ENCODE measurements at regions not wholly inside any gene's neighbourhood (a gene's known extent, or its start where the extent isn't known, plus 50 kb on each side); places are given as distances from the start of the nearest gene placed in this dataset.

DNA sequence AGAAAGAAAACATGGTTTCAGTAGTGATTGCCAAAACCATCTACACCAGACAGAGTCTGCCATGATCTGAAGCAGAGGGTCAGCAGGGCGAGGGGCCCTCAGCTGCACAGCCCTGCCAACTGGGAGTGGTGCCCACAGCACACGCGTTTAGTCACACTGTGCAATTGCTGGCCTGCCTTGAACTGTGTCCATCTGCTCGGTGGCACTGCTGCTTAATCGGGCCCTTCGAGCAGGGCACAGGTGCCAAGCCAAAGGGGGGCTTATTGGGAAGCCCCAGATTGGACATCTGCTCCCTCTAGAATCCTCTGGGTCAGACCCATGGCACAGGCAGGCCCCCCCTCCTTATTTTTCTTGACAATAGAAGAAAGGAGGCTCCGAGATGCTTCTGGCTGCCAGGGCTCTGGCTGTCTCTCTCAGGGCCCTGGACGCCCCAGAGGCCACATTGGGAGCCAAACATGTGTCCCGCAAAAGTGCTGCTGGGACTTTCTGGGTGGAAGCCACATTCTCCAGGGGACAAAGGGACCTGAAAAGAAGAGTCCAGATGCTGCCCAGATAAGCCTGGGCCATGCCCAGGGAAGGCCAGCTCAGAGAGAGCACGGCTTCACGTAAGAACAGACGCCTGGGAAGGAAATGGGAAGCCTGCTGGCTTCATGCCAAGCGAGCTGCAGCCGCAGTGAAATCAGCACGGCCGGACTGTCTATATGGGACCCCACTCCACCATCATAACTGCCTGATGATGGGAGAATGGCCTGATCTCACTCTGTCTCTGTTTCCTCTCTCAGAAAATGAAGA lies 349.2 kb downstream of the GADD45G start:
- no peak overlapping the region for H2AFZ ChIP-seq (ENCODE audit: low read length)
- no peak overlapping the region for H3K4me3 ChIP-seq (ENCODE audit: low read depth, low read length, poor library complexity, severe bottlenecking)
- intact Hi-C loops (cut with micrococcal nuclease; ENCODE audit: unreplicated experiment): no loop called here
- H3K79me2 ChIP-seq (ENCODE audit: insufficient read depth, low read depth, low read length): no peaks in the 10 kb centered on the region
- BruUV-seq (replicated peaks): no TSS peak
- TF ChIP-seq, protein P1, sequence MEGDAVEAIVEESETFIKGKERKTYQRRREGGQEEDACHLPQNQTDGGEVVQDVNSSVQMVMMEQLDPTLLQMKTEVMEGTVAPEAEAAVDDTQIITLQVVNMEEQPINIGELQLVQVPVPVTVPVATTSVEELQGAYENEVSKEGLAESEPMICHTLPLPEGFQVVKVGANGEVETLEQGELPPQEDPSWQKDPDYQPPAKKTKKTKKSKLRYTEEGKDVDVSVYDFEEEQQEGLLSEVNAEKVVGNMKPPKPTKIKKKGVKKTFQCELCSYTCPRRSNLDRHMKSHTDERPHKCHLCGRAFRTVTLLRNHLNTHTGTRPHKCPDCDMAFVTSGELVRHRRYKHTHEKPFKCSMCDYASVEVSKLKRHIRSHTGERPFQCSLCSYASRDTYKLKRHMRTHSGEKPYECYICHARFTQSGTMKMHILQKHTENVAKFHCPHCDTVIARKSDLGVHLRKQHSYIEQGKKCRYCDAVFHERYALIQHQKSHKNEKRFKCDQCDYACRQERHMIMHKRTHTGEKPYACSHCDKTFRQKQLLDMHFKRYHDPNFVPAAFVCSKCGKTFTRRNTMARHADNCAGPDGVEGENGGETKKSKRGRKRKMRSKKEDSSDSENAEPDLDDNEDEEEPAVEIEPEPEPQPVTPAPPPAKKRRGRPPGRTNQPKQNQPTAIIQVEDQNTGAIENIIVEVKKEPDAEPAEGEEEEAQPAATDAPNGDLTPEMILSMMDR (conservative IDR thresholded peaks at IDR 0.05; ENCODE audit: low read length): no peak
- no peak for TF ChIP-seq EZH2phosphoT487 (IDR thresholded peaks at IDR 0.05; ENCODE audit: borderline replicate concordance, low read depth, low read length)
- no peak overlapping the region for H3K4me2 ChIP-seq (ENCODE audit: low read length)
- no peaks in the 10 kb centered on the region for H3K9me2 ChIP-seq (ENCODE audit: insufficient read depth, low read length)
- no peaks in the 10 kb centered on the region for H3K36me3 ChIP-seq (ENCODE audit: insufficient read depth, low read length)
- H3K4me1 ChIP-seq (ENCODE audit: insufficient read depth, low read length, poor library complexity, severe bottlenecking): no peaks in the 10 kb centered on the region
- H3K27ac ChIP-seq (ENCODE audit: low read depth, low read length, poor library complexity, severe bottlenecking): no peak overlapping the region
- DNase-seq (ENCODE audit: low spot score): no peak
- ChIA-PET POLR2A (no interaction called here), CTCF (ENCODE audit: unreplicated experiment) (no interaction called here)
- no peaks in the 10 kb centered on the region for H4K20me1 ChIP-seq (ENCODE audit: insufficient read depth, low read length)
- no peaks in the 10 kb centered on the region for H3K9me3 ChIP-seq (ENCODE audit: low read length)

DNA sequence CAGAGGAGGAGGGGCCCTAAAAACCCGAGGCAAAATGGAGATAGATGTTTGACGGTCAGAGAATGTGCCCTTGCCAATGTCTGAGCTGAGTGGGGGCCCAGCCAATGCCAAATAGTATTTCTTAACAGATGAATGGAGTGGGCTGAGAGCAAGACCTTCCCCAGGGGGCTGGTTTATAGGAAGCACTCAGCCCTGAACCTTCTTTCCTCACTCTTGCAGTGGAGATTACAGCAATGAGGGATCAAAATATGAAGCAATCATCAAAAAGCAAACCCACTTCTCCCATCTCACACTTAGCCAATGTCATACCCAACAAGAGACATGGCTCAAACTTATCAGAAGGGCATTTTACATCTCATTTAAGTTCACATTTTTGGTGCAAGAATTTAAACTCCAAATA lies 350.3 kb downstream of the GADD45G start:
- DNase-seq (ENCODE audit: low spot score): no peak
- CTCF ChIA-PET (ENCODE audit: unreplicated experiment): no interaction called here
- H3K4me1 ChIP-seq (ENCODE audit: insufficient read depth, low read length, poor library complexity, severe bottlenecking): no peaks in the 10 kb centered on the region
- no peak overlapping the region for H3K4me3 ChIP-seq (ENCODE audit: low read depth, low read length, poor library complexity, severe bottlenecking)
- no TSS peak for BruUV-seq (replicated peaks)
- H3K79me2 ChIP-seq (ENCODE audit: insufficient read depth, low read depth, low read length): no peaks in the 10 kb centered on the region
- TF ChIP-seq EZH2phosphoT487 (IDR thresholded peaks at IDR 0.05; ENCODE audit: borderline replicate concordance, low read depth, low read length): no peak
- TF ChIP-seq, protein P1 (conservative IDR thresholded peaks at IDR 0.05; ENCODE audit: low read length): no peak
- POLR2A ChIA-PET: interaction anchor here (0.5 kb wide), 1 partner anchor 344 kb away, joined by 3 read pairs; no protein-coding TSS in a partner anchor
- no peaks in the 10 kb centered on the region for H3K36me3 ChIP-seq (ENCODE audit: insufficient read depth, low read length)
- no peak overlapping the region for H2AFZ ChIP-seq (ENCODE audit: low read length)
- H3K9me2 ChIP-seq (ENCODE audit: insufficient read depth, low read length): no peaks in the 10 kb centered on the region
- intact Hi-C loops (cut with micrococcal nuclease; ENCODE audit: unreplicated experiment): no loop called here
- no peak overlapping the region for H3K4me2 ChIP-seq (ENCODE audit: low read length)
- H3K9me3 ChIP-seq (ENCODE audit: low read length): no peaks in the 10 kb centered on the region
- H3K27ac ChIP-seq (ENCODE audit: low read depth, low read length, poor library complexity, severe bottlenecking): no peak overlapping the region
- H4K20me1 ChIP-seq (ENCODE audit: insufficient read depth, low read length): no peaks in the 10 kb centered on the region

DNA sequence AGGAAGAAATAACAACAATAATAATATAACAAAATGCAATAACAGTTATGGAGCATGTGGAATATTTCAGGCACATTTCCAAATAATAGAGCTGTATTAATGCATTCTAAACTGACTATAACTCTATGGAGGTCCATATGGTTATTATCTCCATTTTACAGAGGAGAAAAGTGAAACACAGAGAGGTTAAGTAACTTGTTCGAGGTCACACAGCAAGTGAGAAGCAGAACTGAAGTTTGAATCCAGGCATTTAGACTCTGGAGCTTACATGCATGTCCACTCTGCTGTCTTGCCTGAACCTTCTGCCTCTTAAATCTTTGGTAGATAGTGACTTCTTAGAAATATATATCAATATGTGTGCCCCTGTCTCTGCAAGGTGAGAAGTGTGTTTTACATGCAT lies 350.8 kb downstream of the GADD45G start:
- no peak for TF ChIP-seq EZH2phosphoT487 (IDR thresholded peaks at IDR 0.05; ENCODE audit: borderline replicate concordance, low read depth, low read length)
- TF ChIP-seq, protein P1 (conservative IDR thresholded peaks at IDR 0.05; ENCODE audit: low read length): no peak
- Histone ChIP-seq H2AFZ (ENCODE audit: low read length) (no peak overlapping the region), H3K9me3 (ENCODE audit: low read length) (no peaks in the 10 kb centered on the region), H4K20me1 (ENCODE audit: insufficient read depth, low read length) (no peaks in the 10 kb centered on the region), H3K9me2 (ENCODE audit: insufficient read depth, low read length) (no peaks in the 10 kb centered on the region), H3K27ac (ENCODE audit: low read depth, low read length, poor library complexity, severe bottlenecking) (no peak overlapping the region), H3K36me3 (ENCODE audit: insufficient read depth, low read length) (no peaks in the 10 kb centered on the region), H3K4me2 (ENCODE audit: low read length) (no peak overlapping the region), H3K4me3 (ENCODE audit: low read depth, low read length, poor library complexity, severe bottlenecking) (no peak overlapping the region), H3K79me2 (ENCODE audit: insufficient read depth, low read depth, low read length) (no peaks in the 10 kb centered on the region), H3K4me1 (ENCODE audit: insufficient read depth, low read length, poor library complexity, severe bottlenecking) (no peaks in the 10 kb centered on the region)
- CTCF ChIA-PET (ENCODE audit: unreplicated experiment): no interaction called here
- BruUV-seq (replicated peaks): no TSS peak
- intact Hi-C loops (cut with micrococcal nuclease; ENCODE audit: unreplicated experiment): no loop called here
- POLR2A ChIA-PET: no interaction called here
- DNase-seq (ENCODE audit: low spot score): no peak

Data from OCI-LY7 (cell line).